ENCODE measurements at regions not wholly inside any gene's neighbourhood (a gene's known extent, or its start where the extent isn't known, plus 50 kb on each side); places are given as distances from the start of the nearest gene placed in this dataset.

GRCh38 chr6:74657931-74658330 lies 547.9 kb downstream of the COL12A1 start:
- H3K4me1 ChIP-seq (ENCODE audit: control insufficient read depth, insufficient read depth, low read length) = no peaks in the 10 kb centered on the region
- H3K36me3 ChIP-seq (ENCODE audit: control insufficient read depth, insufficient read depth, low read length) = no peaks in the 10 kb centered on the region
- no peak overlapping the region for H3K9ac ChIP-seq (ENCODE audit: low read length)
- no peak overlapping the region for H3K27ac ChIP-seq (ENCODE audit: low read depth, low read length)
- no peak overlapping the region for H3K4me3 ChIP-seq (ENCODE audit: low read length)
- H3K27me3 ChIP-seq (ENCODE audit: control insufficient read depth, insufficient read depth, low read length) = no peaks in the 10 kb centered on the region

GRCh38 chr6:74657011-74657410 lies 548.8 kb downstream of the COL12A1 start:
- Histone ChIP-seq H3K9ac (ENCODE audit: low read length) (no peak overlapping the region), H3K36me3 (ENCODE audit: control insufficient read depth, insufficient read depth, low read length) (no peaks in the 10 kb centered on the region), H3K4me1 (ENCODE audit: control insufficient read depth, insufficient read depth, low read length) (no peaks in the 10 kb centered on the region), H3K27me3 (ENCODE audit: control insufficient read depth, insufficient read depth, low read length) (no peaks in the 10 kb centered on the region), H3K27ac (ENCODE audit: low read depth, low read length) (no peak overlapping the region), H3K4me3 (ENCODE audit: low read length) (no peak overlapping the region)

- Histone ChIP-seq H3K36me3 (ENCODE audit: control insufficient read depth, insufficient read depth, low read length) (no peaks in the 10 kb centered on the region), H3K4me1 (ENCODE audit: control insufficient read depth, insufficient read depth, low read length) (no peaks in the 10 kb centered on the region), H3K27ac (ENCODE audit: low read depth, low read length) (no peak overlapping the region), H3K4me3 (ENCODE audit: low read length) (no peak overlapping the region), H3K27me3 (ENCODE audit: control insufficient read depth, insufficient read depth, low read length) (no peaks in the 10 kb centered on the region), H3K9ac (ENCODE audit: low read length) (no peak overlapping the region)
Observed at GRCh38 chr6:74656453-74656852, 549.4 kb downstream of the COL12A1 start.

- H3K36me3 ChIP-seq (ENCODE audit: control insufficient read depth, insufficient read depth, low read length) = no peaks in the 10 kb centered on the region
- no peak overlapping the region for H3K4me3 ChIP-seq (ENCODE audit: low read length)
- H3K27ac ChIP-seq (ENCODE audit: low read depth, low read length) = no peak overlapping the region
- no peaks in the 10 kb centered on the region for H3K4me1 ChIP-seq (ENCODE audit: control insufficient read depth, insufficient read depth, low read length)
- H3K27me3 ChIP-seq (ENCODE audit: control insufficient read depth, insufficient read depth, low read length) = no peaks in the 10 kb centered on the region
- H3K9ac ChIP-seq (ENCODE audit: low read length) = no peak overlapping the region
Observed at GRCh38 chr6:74654296-74654695, 551.6 kb downstream of the COL12A1 start.

GRCh38 chr6:74651948-74652842 lies 553.7 kb downstream of the COL12A1 start:
- no peak overlapping the region for H3K9ac ChIP-seq (ENCODE audit: low read length)
- no peaks in the 10 kb centered on the region for H3K27me3 ChIP-seq (ENCODE audit: control insufficient read depth, insufficient read depth, low read length)
- no peaks in the 10 kb centered on the region for H3K4me1 ChIP-seq (ENCODE audit: control insufficient read depth, insufficient read depth, low read length)
- no peaks in the 10 kb centered on the region for H3K36me3 ChIP-seq (ENCODE audit: control insufficient read depth, insufficient read depth, low read length)
- H3K4me3 ChIP-seq (ENCODE audit: low read length) = no peak overlapping the region
- H3K27ac ChIP-seq (ENCODE audit: low read depth, low read length) = no peak overlapping the region

- no peak overlapping the region for H3K9ac ChIP-seq (ENCODE audit: low read length)
- H3K27ac ChIP-seq (ENCODE audit: low read depth, low read length) = no peak overlapping the region
- H3K36me3 ChIP-seq (ENCODE audit: control insufficient read depth, insufficient read depth, low read length) = no peaks in the 10 kb centered on the region
- no peaks in the 10 kb centered on the region for H3K27me3 ChIP-seq (ENCODE audit: control insufficient read depth, insufficient read depth, low read length)
- H3K4me1 ChIP-seq (ENCODE audit: control insufficient read depth, insufficient read depth, low read length) = no peaks in the 10 kb centered on the region
- H3K4me3 ChIP-seq (ENCODE audit: low read length) = no peak overlapping the region
Observed at GRCh38 chr6:74650668-74651067, 555.2 kb downstream of the COL12A1 start.

GRCh38 chr6:74646461-74646860 lies 559.4 kb downstream of the COL12A1 start:
- Histone ChIP-seq H3K27me3 (ENCODE audit: control insufficient read depth, insufficient read depth, low read length) (no peaks in the 10 kb centered on the region), H3K27ac (ENCODE audit: low read depth, low read length) (no peak overlapping the region), H3K9ac (ENCODE audit: low read length) (no peak overlapping the region)

GRCh38 chr6:74645108-74645849 lies 560.6 kb downstream of the COL12A1 start:
- H3K27me3 ChIP-seq (ENCODE audit: control insufficient read depth, insufficient read depth, low read length) = no peaks in the 10 kb centered on the region
- no peak overlapping the region for H3K27ac ChIP-seq (ENCODE audit: low read depth, low read length)
- no peaks in the 10 kb centered on the region for H3K36me3 ChIP-seq (ENCODE audit: control insufficient read depth, insufficient read depth, low read length)
- no peak overlapping the region for H3K9ac ChIP-seq (ENCODE audit: low read length)
- no peak overlapping the region for H3K4me3 ChIP-seq (ENCODE audit: low read length)
- no peaks in the 10 kb centered on the region for H3K4me1 ChIP-seq (ENCODE audit: control insufficient read depth, insufficient read depth, low read length)

More at GRCh38 chr6:74646461-74646860, 559.4 kb downstream of the COL12A1 start:
- no peak overlapping the region for H3K4me3 ChIP-seq (ENCODE audit: low read length)
- H3K36me3 ChIP-seq (ENCODE audit: control insufficient read depth, insufficient read depth, low read length) = no peaks in the 10 kb centered on the region
- H3K4me1 ChIP-seq (ENCODE audit: control insufficient read depth, insufficient read depth, low read length) = no peaks in the 10 kb centered on the region

GRCh38 chr6:74642101-74642500 lies 563.8 kb downstream of the COL12A1 start:
- peaks cover 2% of the 10 kb centered on the region for H3K4me1 ChIP-seq (ENCODE audit: control insufficient read depth, insufficient read depth, low read length)
- H3K4me3 ChIP-seq (ENCODE audit: low read length) = no peak overlapping the region
- H3K9ac ChIP-seq (ENCODE audit: low read length) = no peak overlapping the region
- H3K36me3 ChIP-seq (ENCODE audit: control insufficient read depth, insufficient read depth, low read length) = no peaks in the 10 kb centered on the region
- no peaks in the 10 kb centered on the region for H3K27me3 ChIP-seq (ENCODE audit: control insufficient read depth, insufficient read depth, low read length)
- H3K27ac ChIP-seq (ENCODE audit: low read depth, low read length) = no peak overlapping the region

GRCh38 chr6:74638412-74638811 lies 567.4 kb downstream of the COL12A1 start:
- H3K4me1 ChIP-seq (ENCODE audit: control insufficient read depth, insufficient read depth, low read length) = peaks cover 2% of the 10 kb centered on the region
- H3K27me3 ChIP-seq (ENCODE audit: control insufficient read depth, insufficient read depth, low read length) = no peaks in the 10 kb centered on the region
- no peak overlapping the region for H3K4me3 ChIP-seq (ENCODE audit: low read length)
- no peak overlapping the region for H3K27ac ChIP-seq (ENCODE audit: low read depth, low read length)
- no peak overlapping the region for H3K9ac ChIP-seq (ENCODE audit: low read length)
- H3K36me3 ChIP-seq (ENCODE audit: control insufficient read depth, insufficient read depth, low read length) = no peaks in the 10 kb centered on the region

GRCh38 chr6:74632196-74632875 lies 573.5 kb downstream of the COL12A1 start:
- Histone ChIP-seq H3K27me3 (ENCODE audit: control insufficient read depth, insufficient read depth, low read length) (no peaks in the 10 kb centered on the region), H3K36me3 (ENCODE audit: control insufficient read depth, insufficient read depth, low read length) (no peaks in the 10 kb centered on the region), H3K4me3 (ENCODE audit: low read length) (no peak overlapping the region), H3K27ac (ENCODE audit: low read depth, low read length) (no peak overlapping the region), H3K4me1 (ENCODE audit: control insufficient read depth, insufficient read depth, low read length) (no peaks in the 10 kb centered on the region), H3K9ac (ENCODE audit: low read length) (no peak overlapping the region)

- Histone ChIP-seq H3K9ac (ENCODE audit: low read length) (no peak overlapping the region), H3K36me3 (ENCODE audit: control insufficient read depth, insufficient read depth, low read length) (no peaks in the 10 kb centered on the region), H3K4me1 (ENCODE audit: control insufficient read depth, insufficient read depth, low read length) (no peaks in the 10 kb centered on the region), H3K27me3 (ENCODE audit: control insufficient read depth, insufficient read depth, low read length) (no peaks in the 10 kb centered on the region), H3K27ac (ENCODE audit: low read depth, low read length) (no peak overlapping the region), H3K4me3 (ENCODE audit: low read length) (no peak overlapping the region)
Observed at GRCh38 chr6:74631564-74631963, 574.3 kb downstream of the COL12A1 start.
